HepG2 (cell line): ENCODE measurements at regions not wholly inside any gene's neighbourhood (a gene's known extent, or its start where the extent isn't known, plus 50 kb on each side); places are given as distances from the start of the nearest gene placed in this dataset.

Experiments used
- ARNT2 ChIP-seq: sonication (generic); formaldehyde crosslinking; IDR thresholded peaks from 2 replicates; pipeline ENCODE4 v1.8.0; 2022; ENCODE audit warnings: mild to moderate bottlenecking, low read depth, missing genetic modification reagents, moderate library complexity
- CENPT ChIP-seq: sonication (generic); formaldehyde crosslinking; IDR thresholded peaks from 2 replicates; pipeline ENCODE4 v1.8.0; 2022; ENCODE audit warnings: low read depth, mild to moderate bottlenecking, moderate library complexity, missing genetic modification reagents
- CERS6 ChIP-seq: sonication (generic); formaldehyde crosslinking; IDR thresholded peaks from 2 replicates; pipeline ENCODE4 v1.5.0; 2020; ENCODE audit warnings: missing genetic modification reagents
- IKZF4 ChIP-seq: sonication (generic); formaldehyde crosslinking; IDR thresholded peaks from 2 replicates; pipeline ENCODE4 v1.5.1; 2020; ENCODE audit warnings: borderline replicate concordance, mild to moderate bottlenecking, low read depth, missing genetic modification reagents; ENCODE audit errors: not compliant biosample characterization
- TRAFD1 ChIP-seq: sonication (generic); formaldehyde crosslinking; IDR thresholded peaks from 2 replicates; pipeline ENCODE4 v1.5.1; 2020; ENCODE audit warnings: missing genetic modification reagents, mild to moderate bottlenecking, borderline replicate concordance
- U2AF2 ChIP-seq: fragments of 200-400 bp; formaldehyde crosslinking; IDR thresholded peaks from 2 replicates; pipeline ENCODE4 v1.6.1; 2017; ENCODE audit warnings: low read depth, mild to moderate bottlenecking, low read length
- TF ChIP-seq, protein P1 (sequence below): sonication (generic); formaldehyde crosslinking; IDR thresholded peaks from 2 replicates; pipeline ENCODE4 v1.4.0; 2020; ENCODE audit warnings: missing genetic modification reagents, borderline replicate concordance

DNA sequence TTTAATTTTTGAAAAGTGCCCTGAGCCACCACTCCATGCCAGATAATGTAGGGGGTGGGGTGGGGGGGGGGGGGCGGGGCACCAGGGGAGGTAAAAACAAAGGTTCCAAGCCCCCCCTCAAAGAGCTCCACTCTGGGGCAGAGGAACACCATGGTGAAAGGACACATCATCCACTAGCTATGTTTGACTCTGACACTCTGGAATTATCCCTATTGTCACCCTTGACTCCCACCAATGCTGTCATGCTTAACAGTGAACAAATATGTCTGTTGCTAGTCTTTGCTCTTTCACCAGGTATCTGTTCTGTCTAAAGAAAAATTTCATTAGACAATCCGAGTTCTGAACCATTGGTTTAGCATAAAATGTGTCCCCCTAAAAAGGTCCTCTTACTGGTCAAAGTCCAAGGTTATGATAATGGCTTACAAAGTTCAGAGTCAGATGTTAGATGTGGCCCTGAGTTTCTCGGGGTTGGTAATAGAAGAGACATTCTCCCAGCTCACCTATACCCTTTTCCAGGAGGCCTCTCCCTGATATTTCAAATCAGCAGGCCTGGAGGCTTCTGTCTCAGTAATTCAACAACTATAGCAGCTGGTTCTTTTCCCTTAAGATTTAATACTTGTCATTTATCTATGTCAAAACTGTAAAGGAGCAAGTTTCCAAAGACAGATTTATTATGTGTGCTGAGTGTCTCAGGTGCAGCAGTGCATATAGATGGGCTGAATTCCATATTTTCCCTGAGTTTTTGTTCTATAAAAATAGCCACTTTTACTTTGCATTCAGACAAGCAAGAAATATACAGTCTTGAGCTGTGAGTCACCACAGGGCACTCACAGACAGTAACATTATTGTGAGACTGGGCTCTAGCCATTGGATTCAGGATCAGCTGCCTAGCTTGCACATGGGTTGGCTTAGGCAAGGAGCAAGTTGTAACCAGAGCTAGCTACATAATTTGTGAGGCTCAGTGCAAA, 174.1 kb downstream of the CSNK2A3 start (continued):
- TF ChIP-seq CENPT (CRISPR knock-in tag) (no peak), TRAFD1 (no peak), CERS6 (no peak), ARNT2 (no peak), IKZF4 (CRISPR knock-in tag) (no peak), U2AF2 (no peak)
- TF ChIP-seq, protein P1, sequence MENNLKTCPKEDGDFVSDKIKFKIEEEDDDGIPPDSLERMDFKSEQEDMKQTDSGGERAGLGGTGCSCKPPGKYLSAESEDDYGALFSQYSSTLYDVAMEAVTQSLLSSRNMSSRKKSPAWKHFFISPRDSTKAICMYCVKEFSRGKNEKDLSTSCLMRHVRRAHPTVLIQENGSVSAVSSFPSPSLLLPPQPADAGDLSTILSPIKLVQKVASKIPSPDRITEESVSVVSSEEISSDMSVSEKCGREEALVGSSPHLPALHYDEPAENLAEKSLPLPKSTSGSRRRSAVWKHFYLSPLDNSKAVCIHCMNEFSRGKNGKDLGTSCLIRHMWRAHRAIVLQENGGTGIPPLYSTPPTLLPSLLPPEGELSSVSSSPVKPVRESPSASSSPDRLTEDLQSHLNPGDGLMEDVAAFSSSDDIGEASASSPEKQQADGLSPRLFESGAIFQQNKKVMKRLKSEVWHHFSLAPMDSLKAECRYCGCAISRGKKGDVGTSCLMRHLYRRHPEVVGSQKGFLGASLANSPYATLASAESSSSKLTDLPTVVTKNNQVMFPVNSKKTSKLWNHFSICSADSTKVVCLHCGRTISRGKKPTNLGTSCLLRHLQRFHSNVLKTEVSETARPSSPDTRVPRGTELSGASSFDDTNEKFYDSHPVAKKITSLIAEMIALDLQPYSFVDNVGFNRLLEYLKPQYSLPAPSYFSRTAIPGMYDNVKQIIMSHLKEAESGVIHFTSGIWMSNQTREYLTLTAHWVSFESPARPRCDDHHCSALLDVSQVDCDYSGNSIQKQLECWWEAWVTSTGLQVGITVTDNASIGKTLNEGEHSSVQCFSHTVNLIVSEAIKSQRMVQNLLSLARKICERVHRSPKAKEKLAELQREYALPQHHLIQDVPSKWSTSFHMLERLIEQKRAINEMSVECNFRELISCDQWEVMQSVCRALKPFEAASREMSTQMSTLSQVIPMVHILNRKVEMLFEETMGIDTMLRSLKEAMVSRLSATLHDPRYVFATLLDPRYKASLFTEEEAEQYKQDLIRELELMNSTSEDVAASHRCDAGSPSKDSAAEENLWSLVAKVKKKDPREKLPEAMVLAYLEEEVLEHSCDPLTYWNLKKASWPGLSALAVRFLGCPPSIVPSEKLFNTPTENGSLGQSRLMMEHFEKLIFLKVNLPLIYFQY (CRISPR knock-in tag): no peak
